CD4-positive, alpha-beta memory T cell (primary cell): ENCODE measurements at regions not wholly inside any gene's neighbourhood (a gene's known extent, or its start where the extent isn't known, plus 50 kb on each side); places are given as distances from the start of the nearest gene placed in this dataset.

Experiments used
- CTCF ChIA-PET: fragments of 350-600 bp; sonication (Branson Sonifier 250); formaldehyde crosslinking; loops from one replicate; lab custom pipeline; 2021; ENCODE audit warnings: inconsistent platforms; ENCODE audit not compliant: partially characterized antibody; lab: Charles Lee
- POLR2A ChIA-PET: fragments of 350-600 bp; sonication (Branson Sonifier 250); formaldehyde crosslinking; loops from one replicate; lab custom pipeline; 2021; ENCODE audit not compliant: partially characterized antibody; lab: Charles Lee
- DNase-seq, 5 donors: peaks; one replicate each; pipeline versions ENCODE4 v3.0.0 to v3.0.0-alpha.2; 2020 to 2022; ENCODE audit warnings: mixed read lengths in 1 of 5
- H3K27ac ChIP-seq: one replicate; pipeline ENCODE4 v1.7.0; 2013; ENCODE audit warnings: low read depth, low read length
- H3K27me3 ChIP-seq: 2 replicates; pipeline ENCODE4 v1.7.0; 2013; ENCODE audit warnings: mild to moderate bottlenecking, low read length, moderate library complexity; ENCODE audit not compliant: insufficient read depth
- H3K36me3 ChIP-seq: 2 replicates; pipeline ENCODE4 v1.7.0; 2013; ENCODE audit warnings: mild to moderate bottlenecking, low read length, moderate library complexity; ENCODE audit not compliant: insufficient read depth
- H3K4me1 ChIP-seq: 2 replicates; pipeline ENCODE4 v1.7.0; 2013; ENCODE audit warnings: mild to moderate bottlenecking, low read length, moderate library complexity; ENCODE audit not compliant: insufficient read depth
- H3K4me3 ChIP-seq, 2 donors: one replicate each; pipeline ENCODE4 v1.7.0; 2013; ENCODE audit warnings: low read length in 2 of 2, mild to moderate bottlenecking in 1 of 2
- H3K9me3 ChIP-seq, 2 donors: one replicate each; pipeline ENCODE4 v1.7.0; 2013; ENCODE audit warnings: low read length in 2 of 2, control low read depth in 1 of 2; ENCODE audit not compliant: control insufficient read depth in 1 of 2
- H3K27ac Mint-ChIP-seq, 7 donors: one replicate each; pipeline ENCODE4 v1.8.0; 2020 to 2021; ENCODE audit warnings: mixed read lengths in 7 of 7, mild to moderate bottlenecking in 6 of 7, inconsistent platforms in 3 of 7, moderate library complexity in 3 of 7
- H3K27me3 Mint-ChIP-seq, 2 donors: one replicate each; pipeline ENCODE4 v1.8.0; 2020 to 2021; ENCODE audit warnings: mixed read lengths in 2 of 2
- H3K36me3 Mint-ChIP-seq, 2 donors: one replicate each; pipeline ENCODE4 v1.8.0; 2020 to 2021; ENCODE audit warnings: mixed read lengths in 2 of 2, inconsistent platforms in 1 of 2, mild to moderate bottlenecking in 1 of 2
- H3K4me1 Mint-ChIP-seq, 4 donors: one replicate each; pipeline ENCODE4 v1.8.0; 2020 to 2021; ENCODE audit warnings: mixed read lengths in 4 of 4, mild to moderate bottlenecking in 1 of 4
- H3K4me3 Mint-ChIP-seq, 8 donors: one replicate each; pipeline ENCODE4 v1.8.0; 2020 to 2021; ENCODE audit warnings: mixed read lengths in 8 of 8, mild to moderate bottlenecking in 7 of 8, moderate library complexity in 6 of 8, inconsistent platforms in 3 of 8
- H3K9me3 Mint-ChIP-seq, 8 donors: one replicate each; pipeline ENCODE4 v1.8.0; 2020 to 2021; ENCODE audit warnings: mixed read lengths in 8 of 8, mild to moderate bottlenecking in 5 of 8, inconsistent platforms in 3 of 8, moderate library complexity in 1 of 8
- intact Hi-C: fragments of 100-400 bp; cut with micrococcal nuclease; formaldehyde crosslinking; loops from one replicate; pipeline ENCODE4 v1.15.1; 2023

DNA sequence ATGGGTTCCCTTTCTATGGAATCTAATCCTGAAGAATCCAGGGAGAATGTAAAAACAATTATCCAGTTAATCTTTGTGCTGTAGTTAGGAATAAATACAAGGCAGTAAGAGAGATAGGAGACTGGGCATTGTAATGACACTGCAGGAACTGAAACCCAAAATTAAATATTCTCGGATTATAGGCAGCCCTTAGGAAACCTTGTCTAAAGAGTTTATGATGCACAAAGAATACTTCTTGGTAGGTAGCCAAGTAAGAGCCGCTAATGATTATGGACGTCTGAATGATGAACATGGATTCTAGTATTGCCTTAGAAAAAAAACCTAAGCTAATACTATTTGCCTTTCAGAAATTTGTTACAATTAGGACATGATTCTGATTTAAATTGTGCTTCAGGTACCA lies 165.4 kb upstream of the LRIG3 start:
- Mint-ChIP-seq H3K27me3 (no peaks in the 10 kb centered on the region), H3K36me3 (no peaks in the 10 kb centered on the region), H3K27ac (no peak overlapping the region), H3K4me3 (no peak overlapping the region), H3K4me1 (no peaks in the 10 kb centered on the region), H3K9me3 (peaks cover 0 to 5% (median 0%) of the 10 kb centered on the region in 8 donors)
- H3K4me3 ChIP-seq: no peak overlapping the region
- DNase-seq: no peak
- no peak overlapping the region for H3K27ac ChIP-seq
- H3K27me3 ChIP-seq: no peaks in the 10 kb centered on the region
- no peaks in the 10 kb centered on the region for H3K36me3 ChIP-seq
- no peaks in the 10 kb centered on the region for H3K4me1 ChIP-seq
- H3K9me3 ChIP-seq: no peaks in the 10 kb centered on the region
- CTCF ChIA-PET: no interaction called here
- intact Hi-C loops: no loop called here
- POLR2A ChIA-PET: no interaction called here

DNA sequence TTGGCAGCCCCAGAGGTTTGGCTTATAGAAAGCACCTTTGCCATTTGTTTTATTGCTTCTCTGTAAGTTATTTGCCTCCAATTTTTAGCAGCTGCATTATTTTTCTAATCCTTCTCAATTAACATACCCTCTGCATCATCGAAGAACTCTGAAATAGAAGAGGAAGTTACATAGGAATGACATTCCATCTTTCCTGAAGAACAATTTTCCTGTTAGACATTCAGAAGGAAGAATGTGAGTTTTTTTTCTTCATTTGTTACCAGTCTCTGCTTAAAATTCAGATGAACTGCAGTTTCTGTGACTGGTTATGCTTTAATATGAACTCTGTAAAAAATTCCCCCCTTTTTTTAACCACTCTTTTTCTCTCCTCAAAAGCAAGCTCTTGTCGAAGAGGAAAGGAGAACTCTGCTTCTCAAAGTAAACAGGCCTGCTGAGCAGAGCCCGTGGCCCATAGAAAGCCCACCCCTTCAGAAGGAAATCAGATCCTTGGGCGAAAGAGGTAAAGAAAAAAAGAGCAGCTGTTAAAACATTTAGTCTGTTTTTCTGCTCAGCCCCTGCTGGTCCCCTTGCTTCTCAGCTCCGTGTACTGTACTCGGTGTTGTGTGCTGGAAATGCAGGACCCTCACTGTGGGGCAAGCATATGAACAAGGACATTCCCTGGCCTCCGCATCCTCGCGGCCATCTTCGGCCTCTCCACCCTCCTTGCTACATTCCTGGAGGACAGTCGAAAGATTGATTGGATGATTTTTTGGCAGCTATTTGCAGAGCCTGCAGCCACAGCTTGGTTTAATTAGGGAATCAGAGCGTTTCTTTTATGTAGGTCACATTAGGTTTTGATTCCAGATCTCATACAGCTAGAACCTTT lies 164.4 kb upstream of the LRIG3 start:
- intact Hi-C loops: no loop called here
- no peaks in the 10 kb centered on the region for H3K4me1 Mint-ChIP-seq

DNA sequence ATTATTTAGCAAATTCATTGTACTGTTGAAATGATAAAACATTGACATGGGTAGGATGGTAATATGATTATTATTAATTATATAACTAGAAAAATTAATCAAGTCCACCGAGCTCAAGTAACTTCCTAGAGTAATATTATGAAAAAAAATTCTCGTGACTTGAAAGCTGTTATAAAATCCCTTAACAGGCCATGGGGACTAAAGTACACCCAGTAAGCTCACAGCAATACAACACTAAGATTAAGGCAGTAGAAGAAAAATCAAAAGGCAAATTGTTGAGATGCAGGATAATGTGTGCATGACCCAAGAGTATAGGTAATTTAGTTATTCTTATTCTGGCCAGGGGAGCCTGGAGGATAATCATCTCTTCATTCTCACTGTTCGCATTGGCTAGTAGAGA lies 162.6 kb upstream of the LRIG3 start:
- no peak overlapping the region for H3K27ac Mint-ChIP-seq
- no peak overlapping the region for H3K4me3 Mint-ChIP-seq
- H3K4me1 ChIP-seq: no peaks in the 10 kb centered on the region
- peaks cover 0 to 2% (median 0%) of the 10 kb centered on the region in 8 donors for H3K9me3 Mint-ChIP-seq
- H3K4me1 Mint-ChIP-seq: no peaks in the 10 kb centered on the region
- no peak overlapping the region for H3K4me3 ChIP-seq
- no peaks in the 10 kb centered on the region for H3K9me3 ChIP-seq
- intact Hi-C loops: no loop called here
- peaks cover 0 to 1% of the 10 kb centered on the region in 2 donors for H3K27me3 Mint-ChIP-seq
- no peaks in the 10 kb centered on the region for H3K36me3 ChIP-seq
- H3K36me3 Mint-ChIP-seq: no peaks in the 10 kb centered on the region
- DNase-seq: no peak
- no peaks in the 10 kb centered on the region for H3K27me3 ChIP-seq
- H3K27ac ChIP-seq: no peak overlapping the region
- ChIA-PET POLR2A (no interaction called here), CTCF (no interaction called here)

More for the DNA sequence above, 164.4 kb upstream of the LRIG3 start:
- ChIA-PET CTCF (interaction anchor here (0.6 kb wide), 1 partner anchor 9 kb away, joined by 3 read pairs; no protein-coding TSS in a partner anchor), POLR2A (no interaction called here)
- no peaks in the 10 kb centered on the region for H3K27me3 Mint-ChIP-seq
- no peaks in the 10 kb centered on the region for H3K4me1 ChIP-seq
- no peak overlapping the region for H3K4me3 Mint-ChIP-seq
- H3K27ac ChIP-seq: no peak overlapping the region
- H3K4me3 ChIP-seq: no peak overlapping the region
- no peaks in the 10 kb centered on the region for H3K9me3 ChIP-seq
- H3K27me3 ChIP-seq: no peaks in the 10 kb centered on the region
- no peaks in the 10 kb centered on the region for H3K36me3 ChIP-seq
- H3K9me3 Mint-ChIP-seq: peaks cover 0 to 5% (median 0%) of the 10 kb centered on the region in 8 donors
- DNase-seq: no peak
- no peak overlapping the region for H3K27ac Mint-ChIP-seq
- no peaks in the 10 kb centered on the region for H3K36me3 Mint-ChIP-seq

DNA sequence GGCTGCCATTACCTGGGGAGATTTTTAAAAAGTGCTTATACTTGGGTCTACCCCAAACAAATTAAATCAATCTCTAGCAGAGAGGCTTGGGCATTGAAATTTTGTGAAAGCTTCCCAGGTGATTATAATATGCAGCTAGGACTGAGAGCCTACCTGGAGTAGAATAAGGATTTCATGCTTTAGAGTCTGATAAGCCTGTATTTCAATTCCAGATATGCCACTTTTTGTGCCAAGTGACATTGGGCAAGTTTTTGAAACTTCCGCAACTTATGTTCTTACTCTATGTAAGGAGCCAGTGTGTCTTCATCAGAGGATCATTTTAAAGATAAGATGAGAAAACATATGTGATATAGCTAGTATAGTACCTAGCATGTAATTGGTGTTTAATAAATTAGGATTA lies 159.8 kb upstream of the LRIG3 start:
- Mint-ChIP-seq H3K27ac (no peak overlapping the region), H3K4me1 (no peaks in the 10 kb centered on the region), H3K9me3 (peaks cover 0 to 2% (median 0%) of the 10 kb centered on the region in 8 donors), H3K36me3 (no peaks in the 10 kb centered on the region), H3K27me3 (peaks cover 0 to 1% of the 10 kb centered on the region in 2 donors), H3K4me3 (no peak overlapping the region)
- intact Hi-C loops: no loop called here
- H3K27ac ChIP-seq: no peak overlapping the region
- no peaks in the 10 kb centered on the region for H3K27me3 ChIP-seq
- H3K36me3 ChIP-seq: no peaks in the 10 kb centered on the region
- ChIA-PET CTCF (interaction anchor here (1.5 kb wide), 1 partner anchor 19 kb away, joined by 3 read pairs; no protein-coding TSS in a partner anchor), POLR2A (no interaction called here)
- DNase-seq: no peak
- no peak overlapping the region for H3K4me3 ChIP-seq
- H3K4me1 ChIP-seq: no peaks in the 10 kb centered on the region
- H3K9me3 ChIP-seq: no peaks in the 10 kb centered on the region

DNA sequence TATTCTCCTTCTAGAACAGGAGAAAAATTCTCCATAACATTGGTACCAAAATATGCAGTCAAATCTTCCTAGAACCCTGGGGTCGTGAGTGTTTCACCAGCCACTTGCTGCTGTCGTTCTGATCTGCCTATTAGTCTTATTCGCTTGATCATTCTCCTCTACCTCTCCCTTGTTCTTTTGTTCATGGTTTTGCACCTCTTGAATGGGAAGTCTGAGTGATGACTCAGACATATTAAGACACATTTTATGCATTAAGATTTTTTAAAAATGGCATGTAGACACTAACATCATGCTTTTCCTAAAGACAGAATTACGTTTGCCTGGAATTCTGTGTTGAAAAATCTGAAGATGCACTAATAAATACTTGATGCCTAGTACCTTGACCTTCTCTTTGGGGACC lies 159.2 kb upstream of the LRIG3 start:
- intact Hi-C loops: no loop called here
- Histone ChIP-seq H3K27ac (no peak overlapping the region), H3K4me3 (no peak overlapping the region), H3K4me1 (no peaks in the 10 kb centered on the region), H3K27me3 (no peaks in the 10 kb centered on the region), H3K9me3 (no peaks in the 10 kb centered on the region), H3K36me3 (no peaks in the 10 kb centered on the region)
- H3K27me3 Mint-ChIP-seq: peaks cover 0 to 1% of the 10 kb centered on the region in 2 donors
- H3K36me3 Mint-ChIP-seq: no peaks in the 10 kb centered on the region
- ChIA-PET CTCF (no interaction called here), POLR2A (no interaction called here)
- peaks cover 0 to 2% (median 0%) of the 10 kb centered on the region in 8 donors for H3K9me3 Mint-ChIP-seq
- no peak overlapping the region for H3K27ac Mint-ChIP-seq
- no peak overlapping the region for H3K4me3 Mint-ChIP-seq
- no peak for DNase-seq
- no peaks in the 10 kb centered on the region for H3K4me1 Mint-ChIP-seq

DNA sequence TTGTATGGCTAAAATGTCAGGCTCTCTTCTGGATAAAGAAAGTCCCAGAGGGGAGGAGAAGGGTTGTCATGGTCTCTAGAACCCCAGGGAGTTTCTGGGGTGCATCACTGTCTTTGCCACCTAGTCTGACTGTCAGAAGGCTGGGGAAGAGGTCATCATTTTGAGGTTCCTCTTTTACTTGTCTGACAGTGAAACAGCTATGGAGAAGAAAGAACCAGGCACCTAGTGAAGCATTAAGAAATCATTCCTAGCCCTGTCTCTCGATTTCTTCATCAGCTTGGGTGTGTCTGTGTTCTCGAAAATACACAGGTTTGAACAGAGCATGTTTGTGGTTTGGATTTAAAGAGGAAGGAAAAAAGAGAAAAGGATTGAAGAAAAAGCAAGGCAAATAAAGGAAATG lies 158.7 kb upstream of the LRIG3 start:
- POLR2A ChIA-PET: no interaction called here

DNA sequence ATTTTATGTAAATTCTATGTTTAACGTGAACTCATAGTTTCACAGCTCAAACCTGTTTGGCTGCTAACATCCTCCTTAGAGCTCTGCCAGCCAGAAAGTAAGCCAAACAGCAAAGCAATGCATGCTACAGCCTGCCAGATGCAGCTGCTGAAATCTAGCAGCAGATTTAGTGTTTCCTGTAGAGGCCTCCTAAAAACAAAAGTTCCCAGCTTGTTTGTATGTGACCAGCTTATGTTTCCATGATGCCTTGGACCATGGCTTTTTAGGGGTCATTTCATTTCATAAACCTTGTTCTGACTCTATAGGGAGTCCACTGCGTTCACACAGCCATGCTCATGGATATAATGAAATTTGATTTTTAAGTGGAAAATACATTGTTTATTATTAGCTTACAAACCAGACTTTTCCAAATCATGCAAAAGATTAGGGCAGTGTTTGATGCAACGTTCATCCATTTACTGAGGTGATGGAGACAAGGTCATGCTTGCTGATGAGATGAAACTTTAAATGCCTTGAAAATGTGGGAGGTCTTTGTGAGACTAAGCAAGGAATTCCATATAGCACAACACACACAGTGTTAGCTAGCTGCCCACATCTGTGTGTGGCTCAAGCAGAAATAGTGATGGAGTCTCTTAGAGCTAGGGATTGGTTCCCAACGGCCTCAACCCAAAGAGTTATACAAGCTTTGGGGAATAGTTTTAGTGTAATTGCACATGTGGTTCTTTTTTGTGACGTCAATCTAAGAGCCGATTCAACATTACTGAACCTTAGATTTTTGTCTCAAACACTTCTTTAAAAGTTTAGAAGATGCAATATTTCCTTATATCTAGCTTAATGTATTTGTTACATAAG lies 157.5 kb upstream of the LRIG3 start:
- Mint-ChIP-seq H3K36me3 (no peaks in the 10 kb centered on the region), H3K4me1 (no peaks in the 10 kb centered on the region), H3K9me3 (peaks cover 0 to 2% (median 0%) of the 10 kb centered on the region in 8 donors), H3K4me3 (no peak overlapping the region), H3K27me3 (peaks cover 0 to 1% of the 10 kb centered on the region in 2 donors), H3K27ac (peak overlapping the region in 1 of 7 donors; percentile 29)
- Histone ChIP-seq H3K4me3 (no peak overlapping the region), H3K27me3 (no peaks in the 10 kb centered on the region), H3K27ac (no peak overlapping the region), H3K4me1 (no peaks in the 10 kb centered on the region), H3K9me3 (no peaks in the 10 kb centered on the region), H3K36me3 (no peaks in the 10 kb centered on the region)
- ChIA-PET CTCF (no interaction called here), POLR2A (no interaction called here)
- DNase-seq: no peak
- intact Hi-C loops: no loop called here

More for the DNA sequence above, 158.7 kb upstream of the LRIG3 start:
- Histone ChIP-seq H3K27me3 (no peaks in the 10 kb centered on the region), H3K9me3 (no peaks in the 10 kb centered on the region), H3K27ac (no peak overlapping the region), H3K4me1 (no peaks in the 10 kb centered on the region), H3K36me3 (no peaks in the 10 kb centered on the region), H3K4me3 (no peak overlapping the region)
- intact Hi-C loops: no loop called here
- H3K4me3 Mint-ChIP-seq: no peak overlapping the region
- no peak overlapping the region for H3K27ac Mint-ChIP-seq
- H3K36me3 Mint-ChIP-seq: no peaks in the 10 kb centered on the region
- no peak for DNase-seq
- H3K4me1 Mint-ChIP-seq: no peaks in the 10 kb centered on the region
- H3K27me3 Mint-ChIP-seq: peaks cover 0 to 1% of the 10 kb centered on the region in 2 donors
- H3K9me3 Mint-ChIP-seq: peaks cover 0 to 2% (median 0%) of the 10 kb centered on the region in 8 donors
- CTCF ChIA-PET: no interaction called here
